ENCODE measurements at regions not wholly inside any gene's neighbourhood (a gene's known extent, or its start where the extent isn't known, plus 50 kb on each side); places are given as distances from the start of the nearest gene placed in this dataset.
A peak's percentile ranks its signal among the peaks of the same experiment; 100 is the strongest.

- TF ChIP-seq CTCF (IDR thresholded peaks at IDR 0.05) (no peak), ZFX (IDR thresholded peaks at IDR 0.05; ENCODE audit: borderline replicate concordance) (no peak)
- peak overlapping the region; percentile 38 for H3K27ac ChIP-seq
These were observed 366.2 kb upstream of the CCDC179 start for GRCh38 chr11:23226331-23227077.

GRCh38 chr11:23227078-23227445, 366.8 kb upstream of the CCDC179 start:
- TF ChIP-seq CTCF (IDR thresholded peaks at IDR 0.05) (no peak), ZFX (IDR thresholded peaks at IDR 0.05; ENCODE audit: borderline replicate concordance) (no peak)
- peak overlapping the region; percentile 38; the same call in 1 of the 2 replicates for H3K27ac ChIP-seq

- no peak overlapping the region for H3K27ac ChIP-seq
- TF ChIP-seq CTCF (IDR thresholded peaks at IDR 0.05) = no peak
These were observed 372.4 kb upstream of the CCDC179 start for GRCh38 chr11:23232652-23233051.

GRCh38 chr11:23233075-23233474, 372.8 kb upstream of the CCDC179 start:
- TF ChIP-seq CTCF (IDR thresholded peaks at IDR 0.05) (no peak), ZFX (IDR thresholded peaks at IDR 0.05; ENCODE audit: borderline replicate concordance) (no peak)
- no peak overlapping the region for H3K27ac ChIP-seq

- no peak for TF ChIP-seq CTCF (IDR thresholded peaks at IDR 0.05)
- TF ChIP-seq ZFX (IDR thresholded peaks at IDR 0.05; ENCODE audit: borderline replicate concordance) = no peak
- no peak overlapping the region for H3K27ac ChIP-seq
These were observed 376.7 kb upstream of the CCDC179 start for GRCh38 chr11:23236826-23237555.

- H3K27ac ChIP-seq = no peak overlapping the region
- no peak for TF ChIP-seq ZFX (IDR thresholded peaks at IDR 0.05; ENCODE audit: borderline replicate concordance)
- TF ChIP-seq CTCF (IDR thresholded peaks at IDR 0.05) = no peak
These were observed 392.2 kb upstream of the CCDC179 start for GRCh38 chr11:23252426-23252825.

- TF ChIP-seq ZFX (IDR thresholded peaks at IDR 0.05; ENCODE audit: borderline replicate concordance) = no peak
- TF ChIP-seq CTCF (IDR thresholded peaks at IDR 0.05) = no peak
- H3K27ac ChIP-seq = no peak overlapping the region
These were observed 396.8 kb upstream of the CCDC179 start for GRCh38 chr11:23257088-23257487.
